OCI-LY7 (cell line): ENCODE measurements at regions not wholly inside any gene's neighbourhood (a gene's known extent, or its start where the extent isn't known, plus 50 kb on each side); places are given as distances from the start of the nearest gene placed in this dataset.

Source experiments
- EZH2phosphoT487 ChIP-seq: fragments of 200-600 bp; sonication (generic); IDR thresholded peaks from 2 replicates; pipeline ENCODE4 v1.6.1; 2018; ENCODE audit warnings: low read depth, borderline replicate concordance, mild to moderate bottlenecking, mixed run types, antibody characterized with exemption, low read length, moderate library complexity, mixed read lengths
- TF ChIP-seq, protein P1 (sequence below): fragments of 200-600 bp; sonication (generic); conservative IDR thresholded peaks from 2 replicates; pipeline ENCODE4 v1.5.1; 2014; ENCODE audit warnings: mild to moderate bottlenecking, antibody characterized with exemption, low read length, moderate library complexity, mixed read lengths

DNA sequence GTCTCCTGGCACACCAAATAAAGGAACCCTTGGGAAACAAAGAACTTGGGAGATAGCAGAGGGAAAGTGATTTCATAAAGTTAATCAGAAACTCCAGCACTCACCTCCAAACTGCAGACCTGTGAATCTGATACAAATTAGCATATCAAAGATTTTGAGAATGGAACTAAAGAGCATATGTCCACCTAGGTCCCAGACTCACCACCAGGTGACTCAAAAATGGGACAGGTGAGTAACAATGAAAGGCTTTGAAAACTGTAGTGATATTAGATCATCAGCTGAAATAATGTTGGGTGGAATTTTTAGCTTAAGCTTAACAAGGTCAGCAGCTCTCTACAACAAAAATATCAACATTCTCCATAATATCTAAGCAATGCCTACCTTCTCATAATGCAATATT lies 214.8 kb downstream of the RERGL start:
- TF ChIP-seq, protein P1, sequence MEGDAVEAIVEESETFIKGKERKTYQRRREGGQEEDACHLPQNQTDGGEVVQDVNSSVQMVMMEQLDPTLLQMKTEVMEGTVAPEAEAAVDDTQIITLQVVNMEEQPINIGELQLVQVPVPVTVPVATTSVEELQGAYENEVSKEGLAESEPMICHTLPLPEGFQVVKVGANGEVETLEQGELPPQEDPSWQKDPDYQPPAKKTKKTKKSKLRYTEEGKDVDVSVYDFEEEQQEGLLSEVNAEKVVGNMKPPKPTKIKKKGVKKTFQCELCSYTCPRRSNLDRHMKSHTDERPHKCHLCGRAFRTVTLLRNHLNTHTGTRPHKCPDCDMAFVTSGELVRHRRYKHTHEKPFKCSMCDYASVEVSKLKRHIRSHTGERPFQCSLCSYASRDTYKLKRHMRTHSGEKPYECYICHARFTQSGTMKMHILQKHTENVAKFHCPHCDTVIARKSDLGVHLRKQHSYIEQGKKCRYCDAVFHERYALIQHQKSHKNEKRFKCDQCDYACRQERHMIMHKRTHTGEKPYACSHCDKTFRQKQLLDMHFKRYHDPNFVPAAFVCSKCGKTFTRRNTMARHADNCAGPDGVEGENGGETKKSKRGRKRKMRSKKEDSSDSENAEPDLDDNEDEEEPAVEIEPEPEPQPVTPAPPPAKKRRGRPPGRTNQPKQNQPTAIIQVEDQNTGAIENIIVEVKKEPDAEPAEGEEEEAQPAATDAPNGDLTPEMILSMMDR, result no peak
- no peak for TF ChIP-seq EZH2phosphoT487
